ENCODE measurements at regions not wholly inside any gene's neighbourhood (a gene's known extent, or its start where the extent isn't known, plus 50 kb on each side); places are given as distances from the start of the nearest gene placed in this dataset.

DNA sequence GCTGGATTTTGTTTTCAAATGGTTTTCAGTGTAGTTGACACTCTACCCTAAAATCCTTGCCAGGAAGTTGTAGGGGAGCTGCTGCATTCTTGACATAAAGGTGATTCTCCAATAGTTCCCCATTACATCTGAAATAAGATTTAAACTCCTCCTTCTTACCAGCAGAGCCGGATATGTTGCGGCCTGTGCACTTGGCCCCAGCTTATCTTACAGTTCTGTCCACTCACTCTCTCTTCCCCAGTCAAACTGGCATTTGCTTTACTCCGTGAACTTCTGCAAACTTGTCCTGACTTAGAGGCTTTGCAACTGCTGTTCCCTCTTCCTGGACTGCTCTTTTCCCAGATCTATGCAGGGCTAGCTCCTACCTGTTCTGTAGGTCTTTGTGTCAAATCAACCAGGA lies 929.5 kb downstream of the VRK1 start:
- no peak overlapping the region for H3K4me3 ChIP-seq (ENCODE audit: severe bottlenecking)
- H3K27ac ChIP-seq (ENCODE audit: poor library complexity, severe bottlenecking): no peak overlapping the region
- H3K4me1 ChIP-seq (ENCODE audit: insufficient read depth, poor library complexity, severe bottlenecking): no peaks in the 10 kb centered on the region
- no peak for DNase-seq (ENCODE audit: low spot score)
- TF ChIP-seq, protein P1, sequence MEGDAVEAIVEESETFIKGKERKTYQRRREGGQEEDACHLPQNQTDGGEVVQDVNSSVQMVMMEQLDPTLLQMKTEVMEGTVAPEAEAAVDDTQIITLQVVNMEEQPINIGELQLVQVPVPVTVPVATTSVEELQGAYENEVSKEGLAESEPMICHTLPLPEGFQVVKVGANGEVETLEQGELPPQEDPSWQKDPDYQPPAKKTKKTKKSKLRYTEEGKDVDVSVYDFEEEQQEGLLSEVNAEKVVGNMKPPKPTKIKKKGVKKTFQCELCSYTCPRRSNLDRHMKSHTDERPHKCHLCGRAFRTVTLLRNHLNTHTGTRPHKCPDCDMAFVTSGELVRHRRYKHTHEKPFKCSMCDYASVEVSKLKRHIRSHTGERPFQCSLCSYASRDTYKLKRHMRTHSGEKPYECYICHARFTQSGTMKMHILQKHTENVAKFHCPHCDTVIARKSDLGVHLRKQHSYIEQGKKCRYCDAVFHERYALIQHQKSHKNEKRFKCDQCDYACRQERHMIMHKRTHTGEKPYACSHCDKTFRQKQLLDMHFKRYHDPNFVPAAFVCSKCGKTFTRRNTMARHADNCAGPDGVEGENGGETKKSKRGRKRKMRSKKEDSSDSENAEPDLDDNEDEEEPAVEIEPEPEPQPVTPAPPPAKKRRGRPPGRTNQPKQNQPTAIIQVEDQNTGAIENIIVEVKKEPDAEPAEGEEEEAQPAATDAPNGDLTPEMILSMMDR (IDR thresholded peaks at IDR 0.05; ENCODE audit: poor library complexity, severe bottlenecking): no peak
- no peak for ATAC-seq (ENCODE audit: low read depth)
- no peaks in the 10 kb centered on the region for H3K27me3 ChIP-seq (ENCODE audit: insufficient read depth, poor library complexity, severe bottlenecking)
- H3K36me3 ChIP-seq (ENCODE audit: low read depth): no peaks in the 10 kb centered on the region
- no peaks in the 10 kb centered on the region for H3K9me3 ChIP-seq (ENCODE audit: severe bottlenecking)

DNA sequence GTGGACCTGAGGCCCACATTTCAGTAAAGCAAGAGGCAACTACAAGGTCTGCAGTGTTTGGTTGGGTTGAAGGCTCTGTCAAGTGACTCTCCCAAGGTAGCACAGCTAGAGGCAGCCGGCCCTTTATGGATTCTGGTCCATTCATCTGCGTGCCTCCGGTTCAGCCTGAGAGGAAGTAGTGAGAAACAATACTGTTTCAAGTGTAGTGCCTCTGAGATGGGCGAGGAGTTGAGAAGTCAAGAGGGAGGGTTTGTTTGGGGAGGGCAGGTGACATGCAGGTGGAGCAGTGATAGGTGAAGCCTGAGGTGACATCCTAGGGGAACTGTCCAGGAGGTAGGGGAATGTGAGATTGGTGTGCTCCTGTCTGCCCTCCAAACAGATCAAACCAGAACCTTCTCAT lies 933.5 kb downstream of the VRK1 start:
- Histone ChIP-seq H3K9me3 (ENCODE audit: severe bottlenecking) (no peaks in the 10 kb centered on the region), H3K36me3 (ENCODE audit: low read depth) (no peaks in the 10 kb centered on the region), H3K27me3 (ENCODE audit: insufficient read depth, poor library complexity, severe bottlenecking) (no peaks in the 10 kb centered on the region), H3K27ac (ENCODE audit: poor library complexity, severe bottlenecking) (no peak overlapping the region), H3K4me1 (ENCODE audit: insufficient read depth, poor library complexity, severe bottlenecking) (no peaks in the 10 kb centered on the region), H3K4me3 (ENCODE audit: severe bottlenecking) (no peak overlapping the region)
- DNase-seq (ENCODE audit: low spot score) (no peak), ATAC-seq (ENCODE audit: low read depth) (no peak)
- TF ChIP-seq, protein P1 (IDR thresholded peaks at IDR 0.05; ENCODE audit: poor library complexity, severe bottlenecking): no peak

DNA sequence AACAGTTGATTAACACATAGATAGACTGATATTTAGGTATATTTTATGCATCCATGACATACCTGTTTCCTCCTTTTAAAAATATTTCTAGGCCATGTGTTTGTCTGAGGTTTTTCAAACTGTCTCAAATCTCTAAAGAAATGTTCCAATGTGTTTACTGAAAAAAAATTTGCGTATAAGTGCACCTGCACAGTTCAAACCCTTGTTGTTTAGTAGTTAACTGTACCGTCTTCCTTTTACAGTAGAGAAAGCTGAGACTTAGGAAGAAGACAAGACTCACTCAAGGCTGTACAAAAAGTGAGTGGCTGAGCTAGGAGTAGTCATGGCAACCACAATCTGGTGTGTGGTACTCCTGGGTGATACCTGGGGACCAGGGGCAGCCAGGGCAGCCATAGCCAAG lies 934.6 kb downstream of the VRK1 start:
- Histone ChIP-seq H3K27me3 (ENCODE audit: insufficient read depth, poor library complexity, severe bottlenecking) (no peaks in the 10 kb centered on the region), H3K9me3 (ENCODE audit: severe bottlenecking) (no peaks in the 10 kb centered on the region), H3K36me3 (ENCODE audit: low read depth) (no peaks in the 10 kb centered on the region), H3K27ac (ENCODE audit: poor library complexity, severe bottlenecking) (no peak overlapping the region), H3K4me3 (ENCODE audit: severe bottlenecking) (no peak overlapping the region), H3K4me1 (ENCODE audit: insufficient read depth, poor library complexity, severe bottlenecking) (no peaks in the 10 kb centered on the region)
- ATAC-seq (ENCODE audit: low read depth): no peak
- DNase-seq (ENCODE audit: low spot score): no peak
- TF ChIP-seq, protein P1 (IDR thresholded peaks at IDR 0.05; ENCODE audit: poor library complexity, severe bottlenecking): no peak

DNA sequence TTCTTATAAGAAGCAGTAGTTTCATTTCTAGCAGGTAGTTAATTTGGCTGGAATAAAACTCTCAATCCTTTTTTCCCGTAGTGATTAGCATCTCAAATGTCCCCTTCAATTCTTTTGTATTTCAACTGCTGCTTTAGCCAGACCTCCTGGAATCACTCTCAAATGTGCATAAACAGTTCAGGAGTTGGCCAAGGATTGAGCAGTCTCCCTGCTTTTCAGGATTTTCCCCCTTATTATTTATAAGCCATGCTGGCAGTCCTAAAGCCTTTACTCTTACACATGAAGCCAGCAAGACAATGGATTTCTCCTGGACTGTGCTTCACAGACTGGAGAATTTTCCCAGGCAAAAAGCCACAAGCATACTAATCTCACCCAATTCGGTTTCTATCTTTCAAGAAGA lies 950.1 kb downstream of the VRK1 start:
- Histone ChIP-seq H3K27me3 (ENCODE audit: insufficient read depth, poor library complexity, severe bottlenecking) (no peaks in the 10 kb centered on the region), H3K27ac (ENCODE audit: poor library complexity, severe bottlenecking) (no peak overlapping the region), H3K36me3 (ENCODE audit: low read depth) (no peaks in the 10 kb centered on the region), H3K4me1 (ENCODE audit: insufficient read depth, poor library complexity, severe bottlenecking) (no peaks in the 10 kb centered on the region), H3K4me3 (ENCODE audit: severe bottlenecking) (no peak overlapping the region), H3K9me3 (ENCODE audit: severe bottlenecking) (no peaks in the 10 kb centered on the region)
- TF ChIP-seq, protein P1 (IDR thresholded peaks at IDR 0.05; ENCODE audit: poor library complexity, severe bottlenecking): no peak
- DNase-seq (ENCODE audit: low spot score): no peak
- ATAC-seq (ENCODE audit: low read depth): no peak

DNA sequence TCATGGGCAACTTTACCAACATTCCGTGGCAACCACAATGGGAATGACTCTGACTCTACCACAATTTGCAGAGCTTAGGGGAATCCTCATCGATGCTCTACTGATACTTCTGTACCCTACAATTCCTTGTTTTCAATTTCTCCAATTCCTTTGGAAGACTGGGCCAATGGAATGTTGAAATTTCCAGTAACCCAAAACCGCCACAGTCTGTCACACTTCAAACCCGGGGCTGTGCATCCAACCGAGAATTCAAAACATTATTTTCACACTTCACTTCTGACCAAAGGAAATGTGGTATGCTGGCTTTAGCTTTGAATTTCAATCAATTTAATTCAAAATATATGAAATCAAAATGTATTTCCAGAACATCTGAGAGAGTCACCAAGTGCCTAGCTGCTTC lies 951.4 kb downstream of the VRK1 start:
- no peaks in the 10 kb centered on the region for H3K36me3 ChIP-seq (ENCODE audit: low read depth)
- no peak overlapping the region for H3K27ac ChIP-seq (ENCODE audit: poor library complexity, severe bottlenecking)
- no peak overlapping the region for H3K4me3 ChIP-seq (ENCODE audit: severe bottlenecking)
- H3K9me3 ChIP-seq (ENCODE audit: severe bottlenecking): no peaks in the 10 kb centered on the region
- TF ChIP-seq, protein P1 (IDR thresholded peaks at IDR 0.05; ENCODE audit: poor library complexity, severe bottlenecking): no peak
- H3K27me3 ChIP-seq (ENCODE audit: insufficient read depth, poor library complexity, severe bottlenecking): no peaks in the 10 kb centered on the region
- DNase-seq (ENCODE audit: low spot score) (no peak), ATAC-seq (ENCODE audit: low read depth) (no peak)
- H3K4me1 ChIP-seq (ENCODE audit: insufficient read depth, poor library complexity, severe bottlenecking): no peaks in the 10 kb centered on the region

Data from RWPE2 (cell line).